LNCAP (cell line): ENCODE measurements at regions not wholly inside any gene's neighbourhood (a gene's known extent, or its start where the extent isn't known, plus 50 kb on each side); places are given as distances from the start of the nearest gene placed in this dataset.

ENCODE experiments used
- CTCF ChIP-seq: fragments of 450-650 bp; IDR thresholded peaks from 2 replicates; pipeline ENCODE4 v1.5.1; 2017; ENCODE audit warnings: mild to moderate bottlenecking

DNA sequence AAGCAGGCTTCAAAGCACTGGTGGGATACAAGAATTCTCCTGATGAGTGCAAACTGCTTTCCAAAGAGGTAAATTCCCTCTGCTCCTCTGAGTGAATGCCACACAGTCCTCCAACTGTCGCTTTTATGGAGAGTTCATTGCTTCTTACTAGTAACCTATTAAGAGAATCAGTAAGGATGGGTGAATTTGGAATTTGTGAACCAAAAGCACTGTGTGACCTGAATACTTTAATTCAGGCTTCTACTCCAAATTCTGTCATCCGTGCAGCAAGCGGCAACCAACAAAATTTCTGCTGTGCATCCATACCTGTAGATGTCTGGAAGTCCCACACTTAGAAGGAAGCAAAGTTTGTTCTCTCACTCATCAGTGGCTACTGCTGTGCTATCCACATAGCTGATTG, 66.7 kb upstream of the SNRK start:
- no peak for TF ChIP-seq CTCF

- no peak for TF ChIP-seq CTCF
These were observed 67.4 kb upstream of the SNRK start for GRCh38 chr3:43218921-43219320.

DNA sequence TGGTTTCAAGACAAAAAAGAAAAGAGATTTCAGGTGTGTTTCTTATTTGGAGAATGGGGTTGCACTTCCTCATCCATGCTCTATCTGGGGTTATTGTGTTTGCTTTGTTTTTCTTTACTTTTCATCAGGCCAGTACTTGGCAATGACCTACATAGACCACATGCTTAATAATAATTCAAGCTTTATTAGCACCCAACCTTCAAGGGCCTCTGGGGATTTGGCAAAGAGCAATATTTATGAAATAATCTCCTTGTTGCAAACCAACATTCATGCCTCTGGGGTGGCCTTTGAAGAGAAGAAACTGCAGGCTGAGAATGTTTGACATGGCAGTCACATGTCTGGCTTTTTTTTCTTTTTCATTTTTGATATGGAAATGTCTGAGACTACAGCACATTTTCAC, 68.2 kb upstream of the SNRK start:
- TF ChIP-seq CTCF, result no peak

GRCh38 chr3:43217633-43218032, 68.7 kb upstream of the SNRK start:
- no peak for TF ChIP-seq CTCF

GRCh38 chr3:43217206-43217605, 69.1 kb upstream of the SNRK start:
- no peak for TF ChIP-seq CTCF

DNA sequence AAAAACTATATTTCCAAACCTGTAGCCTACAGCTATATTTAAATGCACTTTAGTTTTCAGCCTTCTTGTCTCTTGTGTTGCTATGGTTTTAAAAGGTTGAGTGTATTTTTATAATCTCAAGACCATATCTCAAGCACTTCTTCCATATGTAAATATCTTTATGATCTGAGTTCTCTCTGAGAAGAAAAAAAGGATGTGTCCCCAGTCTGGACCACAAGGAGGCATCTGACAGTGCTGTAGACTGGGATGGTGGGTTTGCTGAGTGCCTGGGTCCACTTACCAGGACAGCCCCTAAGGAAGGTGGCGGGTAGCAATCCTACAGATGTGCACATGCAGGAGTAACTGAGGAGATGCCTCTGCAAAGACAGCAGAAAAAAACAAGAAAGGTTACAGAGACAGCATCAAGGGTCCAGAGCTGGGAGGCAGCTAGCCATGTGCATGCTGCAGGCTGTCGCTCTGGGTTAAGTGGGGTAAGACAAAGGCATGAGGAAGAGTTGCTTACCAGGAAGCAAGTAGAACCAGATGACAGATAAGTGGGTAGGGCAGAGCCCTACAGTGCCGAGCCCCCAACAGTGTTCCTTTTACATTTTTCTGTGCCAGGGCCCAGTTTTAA, 70.6 kb upstream of the SNRK start:
- TF ChIP-seq CTCF, result 0 out of 2 replicates have a peak, but pooled peaks have one; percentile 10

DNA sequence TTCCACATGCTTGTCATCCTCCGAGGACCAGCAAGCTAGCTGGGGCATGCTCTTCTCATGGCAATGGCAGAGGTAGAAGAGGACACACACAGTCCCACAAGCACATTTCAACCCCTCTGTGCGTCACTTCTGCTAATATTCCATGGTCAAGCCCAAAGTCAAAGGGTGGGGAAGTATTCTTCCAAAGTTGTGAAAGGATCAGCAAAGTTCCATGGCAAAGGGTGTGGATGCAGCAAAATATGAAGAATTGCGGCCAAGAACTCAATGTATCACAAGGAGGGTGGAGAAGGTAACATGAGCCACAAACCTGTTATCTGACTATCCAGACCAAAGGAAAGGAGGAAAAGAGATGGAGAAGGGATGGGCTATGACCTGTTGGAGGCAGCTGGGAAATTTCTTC, 71.2 kb upstream of the SNRK start:
- no peak for TF ChIP-seq CTCF

DNA sequence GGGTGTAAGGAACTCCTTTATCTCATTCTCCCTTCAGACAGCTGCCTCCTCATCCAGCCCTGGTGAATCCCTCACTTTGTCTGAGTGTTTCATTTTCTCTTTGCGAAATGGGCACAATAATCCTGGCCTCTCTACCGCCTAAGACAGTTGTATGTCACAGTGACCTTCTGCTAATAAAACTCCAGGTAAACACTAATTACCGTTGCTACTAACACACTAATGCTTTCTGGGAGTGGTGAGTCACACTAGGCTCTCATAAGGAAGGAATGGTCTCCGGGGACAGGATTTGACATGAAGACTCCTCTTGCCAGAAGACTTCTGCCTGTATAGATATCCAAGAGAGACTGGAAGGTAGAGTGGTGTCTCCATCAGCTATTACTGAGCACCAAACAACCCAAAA, 71.7 kb upstream of the SNRK start:
- no peak for TF ChIP-seq CTCF
